ENCODE measurements at regions not wholly inside any gene's neighbourhood (a gene's known extent, or its start where the extent isn't known, plus 50 kb on each side); places are given as distances from the start of the nearest gene placed in this dataset.

DNA sequence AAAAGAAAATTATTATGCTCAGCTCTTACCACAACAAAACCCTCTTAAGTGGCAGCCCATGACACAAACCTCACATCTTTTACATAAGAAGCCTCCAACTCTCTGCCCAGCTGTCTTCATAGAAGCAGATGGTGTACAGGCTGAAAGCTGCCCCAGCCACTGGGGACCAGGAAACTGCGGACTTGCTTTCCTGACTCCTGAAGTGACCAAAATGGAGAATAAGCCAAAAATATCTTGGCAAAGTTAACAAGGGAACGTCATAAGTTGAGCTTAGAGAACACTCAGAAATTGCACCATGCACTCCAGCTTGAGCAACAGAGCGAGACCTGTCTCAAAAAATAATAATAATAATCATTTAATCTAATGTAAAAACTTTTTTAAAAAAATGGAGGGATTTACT, 160.3 kb upstream of the CDYL start:
- DNase-seq (ENCODE audit: low read depth): no peak

DNA sequence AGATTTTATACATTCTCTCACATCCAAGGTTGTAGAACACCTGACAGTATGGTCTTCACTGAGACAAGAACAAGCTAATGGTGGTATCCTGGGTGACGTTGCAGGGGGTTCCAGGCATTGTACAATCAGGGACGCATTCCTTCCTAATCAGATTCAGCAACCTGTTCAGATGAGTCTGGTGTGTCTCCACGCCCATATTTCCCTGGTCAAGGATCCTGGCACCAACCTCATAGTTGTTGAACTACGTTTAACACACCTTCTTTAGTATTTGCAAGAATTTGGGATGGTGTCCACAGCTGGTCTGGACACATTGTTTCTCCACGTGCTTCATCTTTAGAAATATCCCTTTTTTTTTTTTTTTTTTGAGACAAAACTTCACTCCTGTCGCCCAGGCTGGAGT, 161.0 kb upstream of the CDYL start:
- DNase-seq (ENCODE audit: low read depth): no peak

DNA sequence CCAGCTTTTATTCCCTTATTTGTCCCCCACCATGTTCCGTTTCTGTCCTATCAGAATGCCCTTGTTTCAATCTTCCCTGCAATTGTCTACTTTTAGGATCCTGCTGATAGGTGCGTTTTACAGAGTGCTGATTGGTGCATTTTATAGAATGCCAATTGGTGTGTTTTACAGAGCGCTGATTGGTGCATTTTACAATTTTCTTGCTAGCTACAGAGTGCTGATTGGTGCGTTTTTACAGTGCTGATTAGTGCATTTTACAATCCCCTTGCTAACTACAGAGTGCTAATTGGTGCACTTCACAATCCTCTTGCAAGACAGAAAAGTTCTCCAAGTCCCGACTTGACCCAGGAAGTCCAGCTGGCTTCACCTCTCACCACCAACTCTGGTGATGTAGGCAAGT, 161.6 kb upstream of the CDYL start:
- DNase-seq (ENCODE audit: low read depth): no peak

DNA sequence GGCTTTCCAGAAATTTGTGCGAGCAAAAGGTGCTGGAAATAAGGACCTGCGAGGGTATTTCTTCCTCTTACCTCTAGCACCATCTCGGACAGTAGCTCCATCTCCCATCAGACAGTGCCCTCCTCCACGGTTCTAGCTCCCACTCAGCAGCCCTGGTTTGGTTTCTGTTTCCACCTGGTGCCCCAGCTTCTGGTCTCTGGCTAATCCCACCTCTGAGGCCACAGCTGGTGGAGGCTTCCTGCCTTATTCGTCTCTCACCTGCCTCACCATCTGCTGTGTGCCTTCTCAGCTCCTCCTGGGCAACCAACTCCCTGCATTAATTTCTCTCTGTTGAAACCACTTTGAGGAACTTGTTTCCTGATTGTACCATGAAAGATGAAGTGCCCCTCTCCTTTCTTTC, 162.4 kb upstream of the CDYL start:
- DNase-seq (ENCODE audit: low read depth): no peak

DNA sequence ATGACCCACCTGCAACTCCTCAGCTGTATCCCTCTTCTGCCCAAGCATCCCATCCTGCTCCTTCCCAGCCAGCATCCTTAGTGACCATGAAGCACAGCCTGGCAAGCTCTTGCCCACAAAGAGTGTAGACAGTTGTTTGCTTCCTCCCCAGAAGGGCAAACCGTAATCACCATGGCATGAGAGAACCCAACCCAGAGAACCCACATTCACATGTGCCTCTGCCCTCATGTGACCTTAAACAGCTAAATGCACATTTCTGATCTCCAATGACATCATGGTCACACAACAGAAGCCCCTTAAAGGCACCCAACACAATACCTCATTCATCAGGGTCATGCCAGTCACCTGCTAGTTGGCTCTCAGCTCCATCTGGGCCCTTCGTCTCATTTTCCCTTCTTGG, 162.8 kb upstream of the CDYL start:
- no peak for DNase-seq (ENCODE audit: low read depth)

DNA sequence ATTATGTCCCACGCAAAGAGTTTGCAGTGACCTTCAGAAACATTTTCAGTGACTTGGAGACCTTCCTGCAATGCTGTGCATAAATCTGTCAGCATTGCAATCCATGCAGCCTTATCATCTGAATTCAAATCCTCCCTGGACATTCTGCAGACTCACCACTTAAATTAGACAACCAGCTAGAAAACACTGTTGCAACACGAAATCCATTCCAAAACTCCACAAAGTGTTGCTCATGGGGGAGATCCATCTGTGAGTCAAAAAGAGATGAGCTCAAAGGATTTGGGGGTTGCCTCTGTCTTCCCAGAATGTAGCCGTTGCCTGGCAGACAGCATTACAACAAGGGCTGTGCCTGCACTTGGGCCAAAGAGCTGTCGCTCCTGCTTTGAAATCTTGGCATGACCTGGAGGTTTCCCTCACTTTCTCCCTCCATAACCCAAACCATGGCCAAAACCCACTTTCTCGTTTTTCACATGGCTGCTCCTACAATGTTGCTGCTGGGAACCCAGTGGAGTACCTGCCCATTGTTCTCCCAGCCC, 163.5 kb upstream of the CDYL start:
- DNase-seq (ENCODE audit: low read depth): no peak

DNA sequence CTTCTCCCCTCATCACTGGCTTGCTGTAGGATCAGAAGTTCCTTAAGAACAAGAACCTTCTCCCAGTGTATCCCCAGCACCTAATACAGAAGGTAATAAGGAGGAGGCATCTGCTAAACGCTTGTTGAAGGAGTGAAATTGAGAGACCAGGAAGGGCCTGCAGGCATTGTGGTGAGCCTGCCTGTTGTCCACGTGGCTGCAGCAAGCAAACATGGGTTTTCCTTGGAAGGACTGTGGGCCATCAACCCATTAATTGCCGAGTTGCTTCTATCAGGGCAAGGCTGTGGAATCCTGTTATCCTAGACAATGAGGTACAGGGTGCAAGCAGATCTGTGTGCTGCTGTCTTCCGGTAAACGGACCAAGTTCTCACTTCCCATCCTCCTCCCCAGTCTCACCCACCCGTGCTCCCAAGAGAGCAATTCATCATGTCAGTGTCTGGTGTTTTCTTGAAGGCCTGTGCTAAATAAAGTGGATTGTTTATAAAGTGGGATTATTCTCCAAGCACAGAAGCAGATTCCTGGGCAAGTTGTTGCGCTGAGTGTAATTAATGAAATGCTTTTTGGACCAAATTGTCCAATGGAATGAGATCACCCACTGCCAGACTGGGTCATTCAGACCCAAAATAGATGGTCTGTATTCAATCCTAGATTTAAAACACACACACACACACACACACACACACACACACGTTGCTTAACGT, 164.6 kb upstream of the CDYL start:
- DNase-seq (ENCODE audit: low read depth): peak; percentile 75

DNA sequence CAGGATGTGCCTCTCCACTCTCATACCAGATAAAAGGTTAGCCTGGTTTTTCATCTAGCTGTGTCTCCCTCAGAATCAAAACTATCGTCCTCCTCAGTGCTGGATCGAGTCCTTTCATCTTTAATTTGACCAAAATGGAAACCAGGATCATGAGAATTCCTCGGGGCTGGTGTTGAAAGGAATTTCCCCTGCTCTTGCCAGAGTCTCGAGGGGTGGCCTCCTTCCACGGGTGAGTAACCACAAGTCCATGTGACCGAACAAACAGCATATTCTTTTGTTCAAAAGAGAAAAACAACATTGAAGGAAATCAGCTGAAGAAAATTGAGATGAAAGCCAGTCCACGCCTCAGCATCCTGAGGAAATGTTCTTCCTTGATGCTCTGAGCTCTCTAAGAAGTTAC, 165.9 kb upstream of the CDYL start:
- peak; percentile 89 for DNase-seq (ENCODE audit: low read depth)

DNA sequence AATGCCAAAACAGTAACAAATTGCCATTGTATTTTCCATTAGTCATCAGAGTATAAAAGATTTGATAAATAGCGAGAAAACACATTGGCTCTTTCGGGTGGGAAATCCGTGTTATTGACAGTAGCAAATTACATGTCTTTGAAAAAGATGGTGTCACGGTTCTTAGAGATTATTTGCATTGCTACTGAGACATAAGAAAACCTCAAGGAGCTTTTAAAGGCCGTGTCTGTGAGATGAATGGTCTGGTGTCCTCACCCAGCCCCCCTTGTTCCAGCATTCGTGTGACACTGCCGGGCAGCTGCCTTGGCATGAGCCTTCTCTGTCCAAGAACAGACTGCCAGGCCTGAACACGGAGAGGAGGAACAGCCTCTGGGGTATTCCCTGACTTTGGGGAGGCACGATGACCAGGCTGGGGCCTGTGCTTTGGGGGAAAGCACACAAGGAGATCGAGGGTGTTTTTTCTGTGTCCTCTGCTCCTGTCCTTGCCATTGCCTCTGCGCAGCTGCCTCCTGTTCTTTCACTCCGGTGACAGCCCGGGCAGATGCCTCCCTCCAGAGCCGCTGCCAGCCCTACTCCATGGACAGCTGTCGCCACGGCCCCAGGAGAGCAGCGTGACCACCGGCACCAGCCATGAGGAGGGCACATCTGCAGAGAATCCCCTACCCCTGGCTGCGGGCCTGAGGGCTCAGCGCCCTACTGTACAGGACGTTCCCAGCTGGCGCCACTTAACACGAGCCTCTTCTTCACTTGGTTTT, 167.7 kb upstream of the CDYL start:
- no peak for DNase-seq (ENCODE audit: low read depth)

DNA sequence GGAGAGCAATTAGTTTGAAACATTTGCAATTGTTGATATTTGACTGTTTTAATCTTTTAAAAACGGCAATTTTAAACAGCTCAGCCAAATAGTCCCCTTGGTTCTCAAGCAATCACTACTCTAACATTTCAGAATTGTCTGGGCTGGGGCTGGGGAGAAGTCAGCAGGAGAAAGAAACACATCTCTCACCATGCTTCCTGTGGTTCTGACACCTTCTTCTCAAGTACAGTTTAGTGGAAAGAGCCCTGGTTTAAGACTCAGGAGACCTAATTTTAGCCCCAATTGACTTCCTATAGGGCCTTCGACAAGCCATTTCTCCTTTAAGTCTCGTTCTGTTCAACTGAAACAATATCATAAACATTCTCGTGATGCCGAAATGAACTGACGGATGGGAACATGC, 168.4 kb upstream of the CDYL start:
- no peak for DNase-seq (ENCODE audit: low read depth)

DNA sequence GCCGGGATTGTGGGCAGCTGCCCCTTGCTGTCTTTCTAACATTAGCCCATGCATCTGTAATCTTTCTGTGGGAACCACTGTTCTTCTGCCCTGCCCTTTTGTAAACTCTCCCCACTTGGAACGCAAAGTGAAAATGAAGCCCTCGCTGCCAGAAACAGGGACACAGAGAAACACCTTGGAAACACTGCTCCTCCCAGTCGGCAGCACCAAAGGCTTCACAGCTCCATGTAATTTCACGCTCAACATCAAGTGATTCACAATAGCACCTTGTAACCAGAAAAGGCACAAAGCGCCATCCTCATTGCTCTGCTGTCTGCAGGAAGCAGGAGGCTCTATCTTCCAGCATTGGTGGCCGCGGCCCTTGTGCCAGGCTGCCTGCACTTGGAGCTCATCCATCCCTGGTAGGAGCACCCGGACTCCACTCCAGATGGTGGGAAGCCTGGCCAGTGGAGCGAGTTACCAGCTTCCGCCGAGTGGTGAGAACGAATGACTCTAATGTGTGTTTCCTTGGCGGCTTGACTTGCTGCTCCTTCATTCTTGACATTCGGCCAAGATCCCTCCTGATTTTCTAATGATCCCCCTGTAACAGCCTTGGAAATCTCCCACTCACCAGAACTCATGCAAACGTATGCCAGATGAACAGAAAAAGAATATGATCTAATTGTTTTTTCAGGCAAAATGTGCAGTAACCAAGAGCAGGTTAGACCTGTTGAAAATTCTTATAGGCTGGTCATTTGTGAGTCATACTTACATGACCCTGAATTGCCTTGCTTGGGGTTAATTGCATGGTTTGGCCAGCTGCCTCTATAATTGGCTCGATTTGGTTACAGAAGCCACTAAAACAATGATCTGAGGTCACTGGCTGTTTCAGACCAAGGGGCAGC, 169.1 kb upstream of the CDYL start:
- DNase-seq (ENCODE audit: low read depth): peak; percentile 97

DNA sequence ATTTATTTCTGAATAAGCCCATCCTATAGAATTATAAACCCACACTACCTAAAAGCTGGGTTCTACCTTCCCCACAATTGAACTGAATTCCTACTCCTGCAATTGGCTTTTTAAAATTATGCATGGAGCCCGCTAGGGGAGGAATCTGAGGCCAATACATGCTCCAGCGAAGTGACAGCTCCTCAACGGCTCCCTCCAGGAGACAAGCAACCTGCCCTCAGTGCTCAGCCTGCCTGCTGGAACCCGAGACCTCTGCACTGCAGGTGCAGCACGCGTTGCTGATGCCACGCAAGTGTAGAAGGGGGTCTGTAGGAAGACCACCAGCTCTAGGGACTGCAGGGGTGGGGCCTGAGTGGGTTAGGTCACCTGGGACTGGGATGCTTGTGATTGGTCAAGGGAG, 170.2 kb upstream of the CDYL start:
- no peak for DNase-seq (ENCODE audit: low read depth)

DNA sequence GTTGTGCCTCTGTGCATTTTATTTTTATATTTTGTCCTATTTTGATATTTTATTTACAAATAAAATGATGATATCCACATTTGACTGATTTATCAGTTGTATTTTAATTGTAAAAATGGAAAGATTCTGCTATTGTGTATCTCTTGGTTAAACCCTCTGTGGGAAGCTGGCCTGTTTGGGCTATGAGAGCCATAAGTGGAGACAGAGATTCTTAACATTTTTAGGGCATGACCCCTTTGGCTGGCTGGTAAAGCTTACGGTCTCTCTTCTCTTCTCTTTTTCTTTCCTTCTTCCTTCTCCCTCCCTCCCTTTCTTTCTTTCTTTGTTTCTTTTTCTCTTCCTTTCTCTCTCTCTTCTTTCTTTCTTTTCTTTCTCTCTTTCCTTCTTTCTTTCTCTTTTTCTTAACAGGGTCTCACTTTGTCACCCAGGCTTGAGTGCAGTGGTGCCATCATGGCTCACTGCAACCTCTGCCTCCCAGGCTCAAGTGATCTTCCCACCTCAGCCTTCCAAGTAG, 172.3 kb upstream of the CDYL start:
- no peak for DNase-seq (ENCODE audit: low read depth)

DNA sequence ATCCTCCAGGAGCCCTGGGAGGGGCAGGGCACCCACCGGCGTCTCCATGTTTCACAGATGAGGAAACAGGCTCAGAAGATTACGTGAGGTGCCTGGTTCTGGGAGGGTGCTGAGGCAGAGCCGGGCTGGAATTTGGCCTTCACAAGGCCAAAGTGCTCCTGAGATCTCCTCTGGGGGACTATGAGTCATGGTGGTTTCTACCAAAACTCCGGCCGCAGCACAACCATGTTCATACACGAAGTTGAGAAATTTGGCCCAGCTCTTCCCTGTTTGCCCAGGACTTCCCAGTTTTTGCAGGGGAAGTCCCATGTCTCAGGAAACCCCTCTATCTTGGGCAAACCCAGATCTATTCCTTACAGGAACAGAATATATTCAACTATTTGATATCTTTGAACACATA, 172.9 kb upstream of the CDYL start:
- DNase-seq (ENCODE audit: low read depth): peak; percentile 96

DNA sequence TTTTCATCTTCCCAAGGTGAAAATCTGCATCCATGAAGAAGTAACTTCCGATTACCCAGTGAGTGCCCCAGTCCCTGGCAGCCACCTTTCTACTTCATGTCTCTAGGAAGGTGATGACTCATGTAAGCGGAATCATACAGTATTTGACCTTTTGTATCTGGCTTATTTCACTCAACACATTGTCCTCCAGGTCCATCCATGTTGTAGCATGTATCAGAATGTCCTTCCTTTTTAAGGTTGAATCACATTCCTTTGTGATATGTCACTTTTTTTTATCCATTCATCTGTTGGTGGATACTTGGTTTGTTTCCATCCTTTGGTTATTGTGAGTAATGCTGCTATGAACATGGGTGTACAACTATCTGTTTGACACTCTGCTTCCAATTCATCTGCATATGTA, 176.3 kb upstream of the CDYL start:
- DNase-seq (ENCODE audit: low read depth): peak; percentile 90

DNA sequence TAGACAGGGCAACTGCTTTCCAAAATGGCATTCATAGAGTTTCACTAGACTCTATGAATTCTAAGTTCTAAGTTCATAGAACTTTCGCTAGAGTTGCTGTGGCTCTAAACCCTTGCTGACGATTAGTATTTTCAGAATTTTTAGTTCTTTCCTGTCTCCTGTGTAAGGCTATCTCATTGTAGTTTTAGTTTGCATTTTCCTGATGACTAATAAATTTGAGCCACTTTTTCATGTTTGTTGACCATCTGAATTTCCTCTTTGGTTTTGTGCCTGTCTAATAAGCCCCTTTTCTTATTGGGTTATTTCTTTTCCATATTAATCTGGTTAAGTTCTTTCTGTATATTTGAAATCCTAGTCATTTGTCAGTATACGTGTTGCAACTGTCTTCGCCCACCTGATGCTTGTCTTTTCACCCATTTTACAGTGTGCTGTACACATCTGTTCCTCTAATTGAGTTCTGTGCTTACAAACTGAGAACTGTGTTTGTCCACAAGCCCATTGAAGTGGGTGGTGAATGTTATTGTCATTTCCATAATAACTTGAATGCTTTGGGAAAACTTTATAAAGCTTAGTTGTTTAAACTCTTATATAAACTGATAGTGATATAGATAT, 177.7 kb upstream of the CDYL start:
- DNase-seq (ENCODE audit: low read depth): no peak

DNA sequence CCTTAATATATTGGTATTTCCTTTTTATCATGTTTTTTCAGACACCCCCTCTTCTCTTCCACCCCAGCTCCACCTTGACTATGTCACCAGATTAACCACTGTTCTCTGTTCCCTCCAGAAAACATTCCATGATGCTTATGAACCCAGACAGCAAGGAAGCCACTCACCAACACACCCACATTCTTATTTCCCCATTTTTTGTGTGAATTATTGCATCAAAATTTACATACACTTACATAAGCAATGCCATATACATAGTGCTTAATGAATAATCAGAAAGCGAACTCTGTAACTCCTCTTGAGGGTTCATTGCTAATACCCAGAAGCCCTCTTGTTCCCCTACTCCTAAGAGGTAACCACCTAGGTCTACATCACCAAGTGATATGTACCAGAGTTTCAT, 182.3 kb upstream of the CDYL start:
- DNase-seq (ENCODE audit: low read depth): no peak

DNA sequence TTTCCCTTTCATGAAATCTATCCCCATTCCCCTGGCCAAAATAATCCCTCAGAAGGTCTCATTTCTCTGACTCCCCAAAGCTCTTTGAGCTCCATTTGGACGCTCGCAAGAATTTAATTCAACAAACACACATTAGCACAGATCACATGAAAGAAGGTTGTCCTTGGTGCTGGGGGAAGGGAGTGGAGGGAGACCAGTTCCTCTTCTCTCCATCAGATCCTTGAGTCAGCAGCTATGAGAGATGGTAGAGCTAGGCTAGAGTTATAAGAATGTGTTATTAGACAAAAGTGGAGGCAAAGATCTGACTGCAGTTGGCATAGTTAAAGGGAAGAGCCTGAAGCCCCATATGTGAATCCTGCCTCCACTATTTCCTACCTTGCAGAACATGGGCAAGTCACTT, 184.2 kb upstream of the CDYL start:
- DNase-seq (ENCODE audit: low read depth): no peak

DNA sequence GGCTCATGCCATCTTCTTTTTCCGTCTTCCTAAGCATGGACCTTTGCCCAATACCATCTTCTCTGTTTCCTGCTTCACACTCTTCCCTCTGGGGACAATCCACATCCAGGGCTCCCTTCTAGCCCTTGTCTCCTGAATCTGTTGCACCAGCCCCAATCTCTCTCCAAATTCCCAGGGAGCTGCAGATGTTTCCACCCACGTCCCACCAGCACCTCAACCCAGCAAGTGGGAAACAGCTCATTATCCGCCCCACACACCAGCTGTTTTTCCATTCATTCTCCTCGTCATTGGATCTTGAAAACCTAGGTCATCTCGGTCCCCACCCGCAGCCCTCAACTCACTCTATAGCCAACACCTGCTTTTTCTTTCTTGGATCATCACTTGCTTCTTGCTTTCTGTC, 185.0 kb upstream of the CDYL start:
- no peak for DNase-seq (ENCODE audit: low read depth)

DNA sequence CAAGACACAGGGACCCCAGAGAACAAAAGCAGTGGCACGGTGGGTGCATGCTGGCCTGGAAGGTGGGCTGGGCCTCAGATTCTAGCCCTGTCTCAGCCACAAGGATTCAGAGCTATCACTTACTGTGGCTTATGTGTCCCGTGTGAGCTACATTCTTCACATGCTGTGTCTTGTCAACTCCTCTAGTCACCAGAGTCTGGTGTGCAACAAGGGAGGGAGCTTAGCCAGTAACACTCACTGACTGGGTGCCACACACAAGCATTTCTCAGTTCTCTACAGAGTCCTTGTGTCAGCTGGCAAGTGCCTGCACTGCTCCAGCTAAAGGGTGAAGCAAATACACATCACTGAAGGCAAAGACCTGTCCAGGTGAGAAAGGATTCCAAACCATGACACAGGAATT, 186.9 kb upstream of the CDYL start:
- DNase-seq (ENCODE audit: low read depth): no peak

DNA sequence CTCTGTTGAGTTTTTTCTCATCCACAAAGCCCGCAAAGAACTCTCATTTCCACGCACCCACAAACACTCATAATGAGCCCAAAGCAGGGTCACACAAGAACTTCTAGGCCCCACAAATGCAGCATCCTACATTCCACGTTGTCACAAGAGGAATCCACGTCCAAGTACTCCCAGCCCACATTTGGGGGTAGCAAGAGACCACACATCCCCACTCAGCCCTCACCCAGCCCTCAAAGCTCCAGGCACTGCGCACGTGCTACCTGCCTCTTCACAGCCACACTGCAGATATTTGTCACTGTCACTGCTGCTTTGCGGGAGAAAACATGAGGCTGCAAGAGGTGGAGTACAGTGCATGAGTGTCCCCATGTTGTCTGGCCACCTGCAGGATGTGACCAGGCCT, 187.6 kb upstream of the CDYL start:
- DNase-seq (ENCODE audit: low read depth): no peak

DNA sequence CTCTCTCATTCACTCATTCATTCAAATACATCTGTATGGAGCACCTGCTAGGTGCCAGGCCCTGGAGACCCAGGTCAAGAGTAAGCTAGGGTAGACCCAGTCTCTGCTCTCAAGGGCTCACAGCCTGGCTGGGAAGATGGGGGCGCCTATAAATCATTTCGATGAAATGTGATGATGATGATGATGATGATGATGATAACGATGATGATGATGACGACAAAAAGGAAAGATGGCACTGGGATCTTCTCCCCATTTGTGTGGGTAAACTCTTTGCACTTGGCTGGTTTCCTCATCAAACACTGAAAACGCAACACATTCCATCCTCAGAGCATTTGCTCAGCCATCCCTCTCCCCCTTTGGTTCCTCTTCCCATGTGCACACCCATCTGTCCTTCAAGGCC, 188.0 kb upstream of the CDYL start:
- DNase-seq (ENCODE audit: low read depth): no peak
